Heart right ventricle (tissue), 16 donors: ENCODE measurements at regions not wholly inside any gene's neighbourhood (a gene's known extent, or its start where the extent isn't known, plus 50 kb on each side); places are given as distances from the start of the nearest gene placed in this dataset.

Experiments used
- ATAC-seq, 8 donors: fragments of 200-7000 bp; cut with Tn5 transposase; one replicate each; pipeline ENCODE4 v1.9.1; 2020; ENCODE audit warnings: mild to moderate bottlenecking in 8 of 8, moderate library complexity in 8 of 8, moderate number of reproducible peaks in 1 of 8
- DNase-seq, 2 donors: peaks; one replicate each; pipeline ENCODE4 v3.0.0-alpha.2; 2020
- H3K27ac ChIP-seq, 10 donors: fragments of 200-600 bp; sonication (generic) in 2 of 10; one replicate each; pipeline versions ENCODE4 v1.5.0 to v1.8.0; 2020 to 2022; ENCODE audit warnings: mild to moderate bottlenecking in 3 of 10
- H3K27me3 ChIP-seq, 7 donors: fragments of 200-600 bp; one replicate each; pipeline ENCODE4 v1.8.0; 2021 to 2022; ENCODE audit warnings: mild to moderate bottlenecking in 2 of 7
- H3K36me3 ChIP-seq, 9 donors: fragments of 200-600 bp; sonication (generic) in 1 of 9; one replicate each; pipeline versions ENCODE4 v1.5.0 to v1.8.0; 2020 to 2022; ENCODE audit warnings: mild to moderate bottlenecking in 2 of 9
- H3K4me1 ChIP-seq, 9 donors: fragments of 200-600 bp; sonication (generic) in 1 of 9; one replicate each; pipeline versions ENCODE4 v1.5.0 to v1.8.0; 2020 to 2022; ENCODE audit warnings: mild to moderate bottlenecking in 4 of 9
- H3K4me3 ChIP-seq, 10 donors: fragments of 200-600 bp; sonication (generic) in 2 of 10; one replicate each; pipeline versions ENCODE4 v1.5.0 to v1.8.0; 2020 to 2022; ENCODE audit warnings: mild to moderate bottlenecking in 7 of 10, moderate library complexity in 2 of 10
- H3K9me3 ChIP-seq, 11 donors: fragments of 200-600 bp in 10 of 11; sonication (generic) in 2 of 11; one replicate each; pipeline versions ENCODE4 v1.5.0 to v1.8.0; 2013 to 2022; ENCODE audit warnings: mild to moderate bottlenecking in 2 of 11, control low read depth in 1 of 11, moderate library complexity in 1 of 11
- WGBS, 2 donors: extraction: QIAGEN DNeasy Blood & Tissue Kit; methylation state at CpG; one replicate each; pipeline ENCODE4 v1.1.7; 2013; ENCODE audit warnings: inconsistent platforms in 1 of 2; 5-methylcytosine and 5-hydroxymethylcytosine counted together
- intact Hi-C, 10 donors: fragments of 100-400 bp; cut with DNase I; formaldehyde crosslinking; loops; one replicate each; pipeline versions ENCODE4 v1.11.1 to v1.14.2; 2022
- TF ChIP-seq, protein P1 (sequence below), 9 donors: fragments of 200-600 bp; sonication (generic) in 2 of 9; IDR thresholded peaks; one replicate each; pipeline versions ENCODE4 v1.5.0 to v1.8.0; 2021 to 2022; ENCODE audit warnings: antibody characterized with exemption in 9 of 9, mild to moderate bottlenecking in 5 of 9, moderate library complexity in 1 of 9
- donor health status: Arrhythmogenic right ventricular cardiomyopathy.
- donor health status: ischemic (EF 13 %, LVEDD 7.1; RV severe dilation, severe dysfunction).
- donor health status: healthy with polysubstance abuse.
- donor health status: DM: no; HTN: yes; CAD: no.
- donor health status: DM: no; HTN: no; CAD: no.
- donor health status: ischemic (EF 25% LVEDD 6.9; RV normal size, moderate dysfunction).
- donor health status: ischemic (EF 25% LVEDD 5.7; RV mildly dilated, moderate dysfunction).
- donor health status: healthy.
- donor health status: DM: yes; HTN: yes; CAD: no.
- donor health status: Ischemic cardiomyopathy.
- donor health status: ischemic (EF 35%, LVEDD 5.7; RV mildly dilated, moderate dysfunction).
- donor health status: nonischemic (EF 11% LVEDD 7.7; RV severe dilation, severe dysfunction).
- donor health status: DM: yes; HTN: yes; CAD: no.
- donor health status: PGD.
- donor health status: ischemic (EF 29% LVEDD 5.4; RV normal size, mild dysfunction).
- donor health status: nonischemic (EF 23%, LVEDD 6.1; RV moderate dilation, normal function).

DNA sequence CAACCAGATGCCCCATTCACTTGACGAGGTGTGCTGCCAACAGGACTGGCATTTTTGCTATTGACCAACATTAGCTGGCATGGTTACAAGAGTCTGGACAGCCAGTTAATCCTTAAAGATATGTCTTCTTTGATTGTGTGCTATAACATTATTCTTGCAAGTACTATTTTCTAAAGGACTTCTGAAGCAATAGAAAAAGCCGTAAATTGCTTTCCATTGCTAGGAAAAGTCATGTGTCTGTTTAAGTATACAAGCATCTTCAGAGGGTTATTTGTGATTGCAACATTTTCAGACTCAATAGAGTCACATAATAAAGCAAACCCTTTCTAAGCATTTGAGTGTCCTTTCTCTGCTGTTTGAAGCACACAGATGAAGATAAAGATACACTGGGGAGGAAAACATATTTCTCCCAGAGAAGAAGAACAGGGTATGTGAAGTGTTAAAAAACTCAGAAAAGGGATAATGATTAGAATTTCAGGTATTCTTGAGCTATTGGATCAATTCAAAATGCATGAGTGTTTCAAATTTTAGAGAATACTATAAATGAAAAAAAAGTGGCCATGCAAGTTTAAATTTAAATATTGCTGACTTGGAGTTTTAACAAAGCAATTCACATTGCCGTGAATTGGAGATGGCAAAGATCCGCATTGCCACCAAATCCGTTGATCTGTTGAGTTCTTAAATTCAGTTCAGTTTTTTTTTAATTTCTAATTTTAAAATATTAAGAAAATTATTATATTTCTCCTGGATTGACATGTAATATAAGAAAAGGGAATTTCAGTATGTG is 191.7 kb upstream of the MAP3K7 start:
- Histone ChIP-seq H3K36me3 (no peaks in the 10 kb centered on the region), H3K4me3 (no peak overlapping the region), H3K27ac (no peak overlapping the region), H3K9me3 (no peaks in the 10 kb centered on the region), H3K27me3 (no peaks in the 10 kb centered on the region), H3K4me1 (no peaks in the 10 kb centered on the region)
- 90% methylated on average over 5 of the region's 5 CpGs for WGBS, 2 donors
- TF ChIP-seq, protein P1, sequence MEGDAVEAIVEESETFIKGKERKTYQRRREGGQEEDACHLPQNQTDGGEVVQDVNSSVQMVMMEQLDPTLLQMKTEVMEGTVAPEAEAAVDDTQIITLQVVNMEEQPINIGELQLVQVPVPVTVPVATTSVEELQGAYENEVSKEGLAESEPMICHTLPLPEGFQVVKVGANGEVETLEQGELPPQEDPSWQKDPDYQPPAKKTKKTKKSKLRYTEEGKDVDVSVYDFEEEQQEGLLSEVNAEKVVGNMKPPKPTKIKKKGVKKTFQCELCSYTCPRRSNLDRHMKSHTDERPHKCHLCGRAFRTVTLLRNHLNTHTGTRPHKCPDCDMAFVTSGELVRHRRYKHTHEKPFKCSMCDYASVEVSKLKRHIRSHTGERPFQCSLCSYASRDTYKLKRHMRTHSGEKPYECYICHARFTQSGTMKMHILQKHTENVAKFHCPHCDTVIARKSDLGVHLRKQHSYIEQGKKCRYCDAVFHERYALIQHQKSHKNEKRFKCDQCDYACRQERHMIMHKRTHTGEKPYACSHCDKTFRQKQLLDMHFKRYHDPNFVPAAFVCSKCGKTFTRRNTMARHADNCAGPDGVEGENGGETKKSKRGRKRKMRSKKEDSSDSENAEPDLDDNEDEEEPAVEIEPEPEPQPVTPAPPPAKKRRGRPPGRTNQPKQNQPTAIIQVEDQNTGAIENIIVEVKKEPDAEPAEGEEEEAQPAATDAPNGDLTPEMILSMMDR (IDR thresholded peaks at IDR 0.05), result no peak
- no peak for ATAC-seq
- intact Hi-C loops, result no loop called here
- DNase-seq, result no peak

DNA sequence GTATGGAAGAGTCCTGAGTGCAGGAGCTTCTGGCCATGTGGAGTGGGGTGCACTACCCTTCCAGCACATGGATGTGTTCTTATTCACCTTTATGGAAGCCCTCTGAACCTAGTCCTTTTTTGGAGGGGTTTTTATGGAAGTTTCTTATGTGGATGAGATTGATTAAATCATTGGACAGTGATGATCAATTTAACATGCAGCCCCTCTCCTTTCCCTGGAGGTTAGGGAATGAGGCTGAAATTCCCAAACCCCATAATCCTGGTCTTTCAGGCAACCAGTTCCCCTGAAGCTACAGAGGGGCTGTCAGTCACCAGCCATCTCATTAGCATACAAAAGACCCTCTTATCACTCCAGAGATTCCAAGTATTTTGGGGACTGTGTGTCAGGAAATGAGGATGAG is 183.9 kb upstream of the MAP3K7 start:
- Histone ChIP-seq H3K4me3 (no peak overlapping the region), H3K27ac (no peak overlapping the region), H3K4me1 (no peaks in the 10 kb centered on the region), H3K9me3 (no peaks in the 10 kb centered on the region), H3K27me3 (peaks cover 0 to 3% (median 0%) of the 10 kb centered on the region in 7 donors), H3K36me3 (no peaks in the 10 kb centered on the region)
- intact Hi-C loops, result no loop called here
- TF ChIP-seq, protein P1 (IDR thresholded peaks at IDR 0.05), result no peak
- DNase-seq (no peak), ATAC-seq (no peak)

DNA sequence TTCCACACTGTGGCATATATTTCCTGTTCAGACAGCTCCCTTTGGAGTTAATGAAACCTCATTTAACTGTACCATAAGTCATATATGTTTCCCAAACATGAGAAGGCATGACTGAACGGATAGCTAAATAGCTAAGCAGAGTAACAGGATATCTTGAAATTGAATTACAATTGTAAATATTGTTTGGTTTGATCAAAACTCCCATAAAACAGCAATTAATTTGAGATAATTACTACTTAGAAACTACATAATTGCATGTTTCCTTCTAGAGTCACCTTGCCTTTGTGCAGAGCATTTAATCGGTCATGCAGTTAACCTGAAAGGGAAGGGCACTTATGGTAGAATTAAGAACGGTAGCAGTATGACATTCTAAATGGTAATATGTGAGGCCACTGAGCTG is 179.0 kb upstream of the MAP3K7 start:
- H3K9me3 ChIP-seq, result no peaks in the 10 kb centered on the region
- no peaks in the 10 kb centered on the region for H3K4me1 ChIP-seq
- H3K4me3 ChIP-seq, result no peak overlapping the region
- ATAC-seq (no peak), DNase-seq (no peak)
- no peak overlapping the region for H3K27ac ChIP-seq
- TF ChIP-seq, protein P1 (IDR thresholded peaks at IDR 0.05), result no peak
- peaks cover 0 to 3% (median 0%) of the 10 kb centered on the region in 7 donors for H3K27me3 ChIP-seq
- no peaks in the 10 kb centered on the region for H3K36me3 ChIP-seq
- 90% methylated on average over 3 of the region's 3 CpGs for WGBS, 2 donors
- intact Hi-C loops, result no loop called here

DNA sequence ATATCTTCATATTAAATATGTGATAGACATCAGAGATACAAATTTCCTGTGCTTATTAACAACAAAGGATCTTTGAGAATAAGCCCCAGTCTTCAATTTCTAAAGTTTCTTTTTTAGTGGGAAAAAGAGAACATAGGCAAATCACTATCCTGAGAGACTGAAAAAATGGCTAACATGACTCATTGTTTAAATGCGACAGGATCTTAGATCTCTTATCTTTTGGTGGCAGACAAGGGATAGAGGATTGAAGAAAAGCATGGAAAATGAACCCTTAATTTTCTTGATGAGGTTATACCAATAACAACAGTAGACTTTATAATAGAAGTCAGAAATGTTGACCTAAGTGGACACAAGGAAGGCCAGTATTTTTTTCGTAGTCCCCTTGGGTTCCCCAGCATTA is 178.6 kb upstream of the MAP3K7 start:
- peaks cover 0 to 3% (median 0%) of the 10 kb centered on the region in 7 donors for H3K27me3 ChIP-seq
- intact Hi-C loops, result no loop called here
- H3K4me1 ChIP-seq, result no peaks in the 10 kb centered on the region
- 72 to 80% methylated on average over 2 of the region's 2 CpGs for WGBS, 2 donors
- H3K36me3 ChIP-seq, result no peaks in the 10 kb centered on the region
- ATAC-seq (no peak), DNase-seq (no peak)
- H3K9me3 ChIP-seq, result no peaks in the 10 kb centered on the region
- H3K27ac ChIP-seq, result no peak overlapping the region
- TF ChIP-seq, protein P1 (IDR thresholded peaks at IDR 0.05), result no peak
- H3K4me3 ChIP-seq, result no peak overlapping the region
